IgD-negative memory B cell (primary cell): ENCODE measurements at regions not wholly inside any gene's neighbourhood (a gene's known extent, or its start where the extent isn't known, plus 50 kb on each side); places are given as distances from the start of the nearest gene placed in this dataset.

ENCODE experiments used
- H3K27ac Mint-ChIP-seq, 3 donors: one replicate each; pipeline ENCODE4 v1.8.0; 2020 to 2022; ENCODE audit warnings: mild to moderate bottlenecking in 3 of 3, mixed read lengths in 3 of 3, moderate library complexity in 1 of 3
- H3K27me3 Mint-ChIP-seq: one replicate; pipeline ENCODE4 v1.8.0; 2021; ENCODE audit warnings: mixed read lengths
- H3K36me3 Mint-ChIP-seq: one replicate; pipeline ENCODE4 v1.8.0; 2020; ENCODE audit warnings: mild to moderate bottlenecking, mixed read lengths
- H3K4me1 Mint-ChIP-seq, 3 donors: one replicate each; pipeline ENCODE4 v1.8.0; 2020 to 2022; ENCODE audit warnings: mixed read lengths in 3 of 3, mild to moderate bottlenecking in 1 of 3
- H3K4me3 Mint-ChIP-seq, 4 donors: one replicate each; pipeline ENCODE4 v1.8.0; 2020 to 2022; ENCODE audit warnings: mild to moderate bottlenecking in 4 of 4, mixed read lengths in 4 of 4, moderate library complexity in 3 of 4
- H3K9me3 Mint-ChIP-seq, 3 donors: one replicate each; pipeline ENCODE4 v1.8.0; 2020 to 2021; ENCODE audit warnings: mixed read lengths in 3 of 3, mild to moderate bottlenecking in 1 of 3

GRCh38 chr2:44825702-44826101 is 115.8 kb upstream of the SIX3 start:
- peaks cover 0 to 1% (median 0%) of the 10 kb centered on the region in 3 donors for H3K4me1 Mint-ChIP-seq
- no peaks in the 10 kb centered on the region for H3K9me3 Mint-ChIP-seq
- H3K27ac Mint-ChIP-seq = no peak overlapping the region
- no peaks in the 10 kb centered on the region for H3K36me3 Mint-ChIP-seq
- H3K27me3 Mint-ChIP-seq = peaks cover 5% of the 10 kb centered on the region
- H3K4me3 Mint-ChIP-seq = no peak overlapping the region

GRCh38 chr2:44826601-44827000 is 114.9 kb upstream of the SIX3 start:
- Mint-ChIP-seq H3K36me3 (no peaks in the 10 kb centered on the region), H3K9me3 (no peaks in the 10 kb centered on the region), H3K4me3 (no peak overlapping the region), H3K27ac (no peak overlapping the region), H3K27me3 (peaks cover 5% of the 10 kb centered on the region), H3K4me1 (peaks cover 0 to 1% (median 0%) of the 10 kb centered on the region in 3 donors)

GRCh38 chr2:44829771-44830170 is 111.7 kb upstream of the SIX3 start:
- Mint-ChIP-seq H3K4me3 (no peak overlapping the region), H3K27me3 (peaks cover 5% of the 10 kb centered on the region), H3K4me1 (peaks cover 0 to 1% (median 0%) of the 10 kb centered on the region in 3 donors), H3K9me3 (peaks cover 2 to 14% (median 6%) of the 10 kb centered on the region in 3 donors), H3K36me3 (no peaks in the 10 kb centered on the region), H3K27ac (no peak overlapping the region)

- Mint-ChIP-seq H3K27ac (no peak overlapping the region), H3K4me3 (no peak overlapping the region), H3K9me3 (peaks cover 2 to 15% (median 6%) of the 10 kb centered on the region in 3 donors), H3K27me3 (peaks cover 5% of the 10 kb centered on the region), H3K4me1 (peaks cover 0 to 4% (median 3%) of the 10 kb centered on the region in 3 donors), H3K36me3 (no peaks in the 10 kb centered on the region)
Observed at GRCh38 chr2:44833171-44834069, 108.1 kb upstream of the SIX3 start.

GRCh38 chr2:44834656-44835055 is 106.8 kb upstream of the SIX3 start:
- Mint-ChIP-seq H3K27me3 (peaks cover 3% of the 10 kb centered on the region), H3K36me3 (no peaks in the 10 kb centered on the region), H3K4me3 (no peak overlapping the region), H3K4me1 (peaks cover 0 to 4% (median 3%) of the 10 kb centered on the region in 3 donors), H3K9me3 (peaks cover 2 to 15% (median 6%) of the 10 kb centered on the region in 3 donors), H3K27ac (no peak overlapping the region)

GRCh38 chr2:44836174-44836573 is 105.3 kb upstream of the SIX3 start:
- Mint-ChIP-seq H3K4me1 (peaks cover 0 to 4% (median 3%) of the 10 kb centered on the region in 3 donors), H3K9me3 (peaks cover 2 to 15% (median 6%) of the 10 kb centered on the region in 3 donors), H3K36me3 (no peaks in the 10 kb centered on the region), H3K4me3 (no peak overlapping the region), H3K27me3 (no peaks in the 10 kb centered on the region), H3K27ac (no peak overlapping the region)

- Mint-ChIP-seq H3K36me3 (no peaks in the 10 kb centered on the region), H3K4me3 (no peak overlapping the region), H3K4me1 (peaks cover 0 to 4% (median 3%) of the 10 kb centered on the region in 3 donors), H3K27ac (no peak overlapping the region), H3K27me3 (no peaks in the 10 kb centered on the region), H3K9me3 (peaks cover 2 to 15% (median 6%) of the 10 kb centered on the region in 3 donors)
Observed at GRCh38 chr2:44836916-44837315, 104.6 kb upstream of the SIX3 start.

- Mint-ChIP-seq H3K27me3 (no peaks in the 10 kb centered on the region), H3K9me3 (peaks cover 2 to 13% (median 6%) of the 10 kb centered on the region in 3 donors), H3K36me3 (peaks cover under 1% of the 10 kb centered on the region), H3K4me3 (no peak overlapping the region), H3K27ac (no peak overlapping the region), H3K4me1 (peaks cover 0 to 4% (median 3%) of the 10 kb centered on the region in 3 donors)
Observed at GRCh38 chr2:44838116-44838790, 103.2 kb upstream of the SIX3 start.

- H3K9me3 Mint-ChIP-seq = peaks cover 2 to 5% (median 5%) of the 10 kb centered on the region in 3 donors
- no peaks in the 10 kb centered on the region for H3K27me3 Mint-ChIP-seq
- H3K4me1 Mint-ChIP-seq = peaks cover 0 to 4% (median 3%) of the 10 kb centered on the region in 3 donors
- H3K27ac Mint-ChIP-seq = no peak overlapping the region
- peaks cover 2% of the 10 kb centered on the region for H3K36me3 Mint-ChIP-seq
- H3K4me3 Mint-ChIP-seq = no peak overlapping the region
Observed at GRCh38 chr2:44839370-44839769, 102.1 kb upstream of the SIX3 start.

GRCh38 chr2:44839771-44840502 is 101.6 kb upstream of the SIX3 start:
- H3K4me1 Mint-ChIP-seq = peaks cover 0 to 6% (median 3%) of the 10 kb centered on the region in 3 donors
- H3K36me3 Mint-ChIP-seq = peaks cover 2% of the 10 kb centered on the region
- H3K9me3 Mint-ChIP-seq = no peaks in the 10 kb centered on the region
- no peak overlapping the region for H3K4me3 Mint-ChIP-seq
- H3K27ac Mint-ChIP-seq = no peak overlapping the region
- no peaks in the 10 kb centered on the region for H3K27me3 Mint-ChIP-seq

- H3K9me3 Mint-ChIP-seq = no peaks in the 10 kb centered on the region
- H3K4me3 Mint-ChIP-seq = no peak overlapping the region
- H3K27ac Mint-ChIP-seq = no peak overlapping the region
- peaks cover 2% of the 10 kb centered on the region for H3K36me3 Mint-ChIP-seq
- H3K4me1 Mint-ChIP-seq = peaks cover 0 to 6% (median 3%) of the 10 kb centered on the region in 3 donors
- no peaks in the 10 kb centered on the region for H3K27me3 Mint-ChIP-seq
Observed at GRCh38 chr2:44840503-44840850, 101.0 kb upstream of the SIX3 start.

- H3K4me3 Mint-ChIP-seq = no peak overlapping the region
- H3K9me3 Mint-ChIP-seq = no peaks in the 10 kb centered on the region
- H3K36me3 Mint-ChIP-seq = peaks cover 4% of the 10 kb centered on the region
- peaks cover 0 to 2% (median 0%) of the 10 kb centered on the region in 3 donors for H3K4me1 Mint-ChIP-seq
- H3K27ac Mint-ChIP-seq = no peak overlapping the region
- H3K27me3 Mint-ChIP-seq = peaks cover 2% of the 10 kb centered on the region
Observed at GRCh38 chr2:44843086-44843485, 98.4 kb upstream of the SIX3 start.

GRCh38 chr2:44843641-44844310 is 97.7 kb upstream of the SIX3 start:
- H3K27me3 Mint-ChIP-seq = peaks cover 5% of the 10 kb centered on the region

GRCh38 chr2:44844651-44845270 is 96.7 kb upstream of the SIX3 start:
- peaks cover 9% of the 10 kb centered on the region for H3K27me3 Mint-ChIP-seq
- peak overlapping the region in 1 of 3 donors; percentile 21 for H3K27ac Mint-ChIP-seq
- no peak overlapping the region for H3K4me3 Mint-ChIP-seq
- H3K36me3 Mint-ChIP-seq = peaks cover 6% of the 10 kb centered on the region
- H3K9me3 Mint-ChIP-seq = no peaks in the 10 kb centered on the region
- H3K4me1 Mint-ChIP-seq = peaks cover 0 to 6% (median 0%) of the 10 kb centered on the region in 3 donors

More at GRCh38 chr2:44843641-44844310, 97.7 kb upstream of the SIX3 start:
- H3K36me3 Mint-ChIP-seq = peaks cover 6% of the 10 kb centered on the region
- no peaks in the 10 kb centered on the region for H3K9me3 Mint-ChIP-seq
- no peak overlapping the region for H3K4me3 Mint-ChIP-seq
- H3K27ac Mint-ChIP-seq = no peak overlapping the region
- H3K4me1 Mint-ChIP-seq = peaks cover 0 to 2% (median 0%) of the 10 kb centered on the region in 3 donors
